Cardiac muscle cell (in vitro differentiated cells and primary cell): ENCODE measurements at regions not wholly inside any gene's neighbourhood (a gene's known extent, or its start where the extent isn't known, plus 50 kb on each side); places are given as distances from the start of the nearest gene placed in this dataset.

Experiments used
- DNase-seq, 2 donors: peaks; one replicate each; pipeline versions ENCODE4 v3.0.0 to v3.0.0-alpha.2; 2010 to 2017; ENCODE audit warnings: low read depth in 1 of 2, low spot score in 1 of 2
- H3K27ac ChIP-seq: fragments of 200-600 bp; sonication (generic); 2 replicates; pipeline ENCODE4 v1.5.1; 2016
- H3K27me3 ChIP-seq: fragments of 200-600 bp; sonication (generic); 2 replicates; pipeline ENCODE4 v1.6.0; 2016; ENCODE audit warnings: control low read depth
- H3K36me3 ChIP-seq: fragments of 200-600 bp; sonication (generic); 2 replicates; pipeline ENCODE4 v1.5.1; 2016; ENCODE audit warnings: control low read depth
- H3K4me1 ChIP-seq: fragments of 200-600 bp; sonication (generic); 2 replicates; pipeline ENCODE4 v1.8.1; 2017; ENCODE audit warnings: low read depth, mild to moderate bottlenecking, mixed run types
- H3K4me3 ChIP-seq: fragments of 200-600 bp; sonication (generic); 2 replicates; pipeline ENCODE4 v1.5.1; 2016; ENCODE audit warnings: mild to moderate bottlenecking
- H3K9me3 ChIP-seq: fragments of 200-600 bp; sonication (generic); 2 replicates; pipeline ENCODE4 v1.5.1; 2017; ENCODE audit warnings: low read depth, mild to moderate bottlenecking, control low read depth
- TF ChIP-seq, protein P1 (sequence below): IDR thresholded peaks from 2 replicates; pipeline ENCODE4 v1.5.1; 2012; ENCODE audit warnings: low read depth, mild to moderate bottlenecking, low read length

DNA sequence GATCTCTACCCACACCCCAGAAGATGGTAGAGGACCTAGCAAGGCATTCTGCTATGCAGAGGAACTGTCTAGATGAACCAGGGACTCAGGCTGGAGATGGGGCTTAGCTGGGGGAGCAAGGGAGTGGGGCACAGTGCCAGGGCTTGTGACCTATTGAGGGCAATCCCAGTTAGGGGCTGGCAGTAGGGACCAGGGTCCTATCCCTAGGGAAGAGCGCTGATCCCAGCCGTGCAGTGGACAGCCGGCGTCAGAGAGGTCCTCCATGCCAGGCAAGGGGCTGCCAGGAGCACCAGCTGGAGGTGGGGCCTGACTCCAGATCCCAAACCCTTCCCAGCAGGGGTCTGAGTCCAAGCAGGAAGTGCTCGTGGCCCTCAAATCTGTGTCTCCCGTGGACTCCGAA, 52.7 kb upstream of the NEURL1B start:
- no peaks in the 10 kb centered on the region for H3K27me3 ChIP-seq
- H3K27ac ChIP-seq, result no peak overlapping the region
- no peak for DNase-seq
- no peaks in the 10 kb centered on the region for H3K9me3 ChIP-seq
- H3K4me1 ChIP-seq, result peaks cover 7% of the 10 kb centered on the region
- no peaks in the 10 kb centered on the region for H3K36me3 ChIP-seq
- TF ChIP-seq, protein P1, sequence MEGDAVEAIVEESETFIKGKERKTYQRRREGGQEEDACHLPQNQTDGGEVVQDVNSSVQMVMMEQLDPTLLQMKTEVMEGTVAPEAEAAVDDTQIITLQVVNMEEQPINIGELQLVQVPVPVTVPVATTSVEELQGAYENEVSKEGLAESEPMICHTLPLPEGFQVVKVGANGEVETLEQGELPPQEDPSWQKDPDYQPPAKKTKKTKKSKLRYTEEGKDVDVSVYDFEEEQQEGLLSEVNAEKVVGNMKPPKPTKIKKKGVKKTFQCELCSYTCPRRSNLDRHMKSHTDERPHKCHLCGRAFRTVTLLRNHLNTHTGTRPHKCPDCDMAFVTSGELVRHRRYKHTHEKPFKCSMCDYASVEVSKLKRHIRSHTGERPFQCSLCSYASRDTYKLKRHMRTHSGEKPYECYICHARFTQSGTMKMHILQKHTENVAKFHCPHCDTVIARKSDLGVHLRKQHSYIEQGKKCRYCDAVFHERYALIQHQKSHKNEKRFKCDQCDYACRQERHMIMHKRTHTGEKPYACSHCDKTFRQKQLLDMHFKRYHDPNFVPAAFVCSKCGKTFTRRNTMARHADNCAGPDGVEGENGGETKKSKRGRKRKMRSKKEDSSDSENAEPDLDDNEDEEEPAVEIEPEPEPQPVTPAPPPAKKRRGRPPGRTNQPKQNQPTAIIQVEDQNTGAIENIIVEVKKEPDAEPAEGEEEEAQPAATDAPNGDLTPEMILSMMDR, result no peak
- no peak overlapping the region for H3K4me3 ChIP-seq

DNA sequence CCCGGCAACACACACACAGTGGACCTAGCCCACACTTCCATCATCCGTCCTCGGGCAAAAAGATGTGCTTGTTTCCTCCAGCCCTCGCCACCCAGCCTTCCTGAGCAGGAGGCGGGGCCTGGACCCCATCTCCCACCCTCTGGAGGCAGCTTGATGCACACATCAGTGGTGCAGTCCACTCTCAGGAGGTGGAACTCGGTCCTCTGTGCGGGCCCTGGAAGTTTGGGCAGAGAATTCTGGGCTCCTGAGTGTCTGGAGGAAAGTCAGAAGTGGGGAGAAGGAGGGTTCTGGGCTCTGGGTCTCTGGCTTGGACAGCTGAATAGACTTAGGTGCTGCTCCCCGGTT, 54.0 kb upstream of the NEURL1B start:
- Histone ChIP-seq H3K27me3 (no peaks in the 10 kb centered on the region), H3K4me1 (peaks cover 7% of the 10 kb centered on the region), H3K4me3 (no peak overlapping the region), H3K27ac (no peak overlapping the region), H3K9me3 (no peaks in the 10 kb centered on the region), H3K36me3 (no peaks in the 10 kb centered on the region)
- no peak for DNase-seq
- TF ChIP-seq, protein P1, result no peak

DNA sequence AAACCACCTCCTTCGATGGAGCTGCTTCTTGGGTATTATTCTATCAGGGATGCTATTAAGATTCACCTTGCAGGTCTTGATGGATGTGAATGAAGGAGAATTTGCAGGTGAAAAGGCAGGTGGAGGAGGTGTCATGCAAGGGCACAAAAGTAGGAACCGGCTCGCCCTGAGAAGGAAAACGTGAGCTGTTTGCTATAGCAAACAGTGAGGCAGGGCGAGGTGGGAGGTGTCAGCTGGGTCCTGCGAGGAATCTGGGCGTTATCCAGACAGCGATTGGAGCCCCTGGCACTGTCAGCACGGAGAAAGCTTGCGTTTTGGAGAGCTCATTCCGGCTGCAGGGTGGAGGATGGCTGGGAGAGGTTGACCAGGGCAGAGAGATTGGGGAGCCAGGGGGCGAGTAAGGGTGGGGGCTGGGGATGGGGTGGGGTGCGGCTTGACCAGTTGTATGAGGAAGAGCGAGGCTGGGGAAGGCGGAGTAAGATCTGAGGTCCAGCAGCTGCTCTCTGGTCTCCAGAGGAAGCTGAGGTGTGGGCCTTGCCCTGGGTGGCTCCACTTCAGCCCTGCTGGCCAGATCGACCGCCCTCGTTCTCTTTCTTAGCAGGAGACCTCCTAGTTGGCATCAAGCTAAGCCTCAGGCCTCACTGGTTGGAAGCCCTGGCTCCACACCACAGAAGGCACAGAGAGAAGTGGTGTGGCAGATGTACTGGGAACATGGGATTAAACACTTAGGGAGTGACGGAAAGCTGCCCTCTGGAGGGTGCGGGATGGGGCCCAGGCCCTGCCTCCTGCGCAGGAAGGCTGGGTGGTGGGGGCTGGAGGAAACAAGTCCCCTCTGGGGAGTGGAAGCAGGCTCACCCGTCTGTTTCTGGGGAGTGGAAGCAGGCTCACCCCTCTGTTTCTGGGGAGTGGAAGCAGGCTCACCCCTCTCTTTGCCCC, 54.7 kb upstream of the NEURL1B start:
- H3K27me3 ChIP-seq, result no peaks in the 10 kb centered on the region
- H3K4me3 ChIP-seq, result no peak overlapping the region
- no peaks in the 10 kb centered on the region for H3K36me3 ChIP-seq
- DNase-seq, result peak in 1 of 2 donors; percentile 40
- TF ChIP-seq, protein P1, result no peak
- H3K9me3 ChIP-seq, result no peaks in the 10 kb centered on the region
- H3K4me1 ChIP-seq, result peaks cover 7% of the 10 kb centered on the region
- H3K27ac ChIP-seq, result no peak overlapping the region

DNA sequence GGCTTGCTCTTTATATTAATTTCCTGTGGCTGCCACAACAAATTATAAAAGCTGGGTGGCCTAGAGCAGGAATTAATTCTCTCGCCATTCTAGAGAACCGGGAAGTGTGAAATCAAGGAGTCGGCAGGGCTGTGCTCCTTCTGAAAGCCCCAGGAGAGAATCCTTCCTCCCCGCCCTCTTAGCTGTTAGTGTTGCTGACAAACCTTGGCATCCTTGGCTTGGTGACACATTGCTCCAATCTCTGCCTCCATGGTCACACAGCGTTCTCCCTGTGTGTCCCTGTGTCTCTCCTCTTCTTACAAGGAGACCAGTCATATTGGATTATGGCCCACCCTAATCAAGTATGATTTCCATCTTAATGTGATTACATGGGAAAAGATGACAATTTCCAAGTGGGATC, 55.9 kb upstream of the NEURL1B start:
- H3K27ac ChIP-seq, result no peak overlapping the region
- no peak for DNase-seq

DNA sequence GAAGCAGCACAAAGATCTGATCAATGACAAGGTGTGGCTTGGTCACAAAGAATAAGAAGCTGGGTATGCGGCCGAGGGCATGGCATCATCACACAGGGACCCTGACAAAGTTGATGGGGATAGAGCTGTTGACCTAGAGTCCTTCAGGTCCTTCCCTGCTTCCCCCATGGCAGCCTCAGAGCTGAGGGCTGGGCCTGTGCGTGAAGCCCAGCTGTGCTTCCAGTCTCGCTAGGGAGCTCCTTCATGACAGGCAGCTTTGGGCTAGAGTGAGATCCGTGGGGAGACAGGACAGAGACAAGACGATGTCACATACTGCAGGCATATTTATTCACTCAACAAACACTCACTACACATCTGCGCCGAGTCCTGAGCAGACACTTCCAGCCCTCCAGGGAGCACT, 56.4 kb upstream of the NEURL1B start:
- no peak for DNase-seq
- TF ChIP-seq, protein P1, result no peak
- Histone ChIP-seq H3K27ac (no peak overlapping the region), H3K36me3 (no peaks in the 10 kb centered on the region), H3K4me1 (peaks cover 7% of the 10 kb centered on the region), H3K9me3 (no peaks in the 10 kb centered on the region), H3K27me3 (no peaks in the 10 kb centered on the region), H3K4me3 (no peak overlapping the region)

More for the DNA sequence above, 55.9 kb upstream of the NEURL1B start:
- Histone ChIP-seq H3K4me1 (peaks cover 7% of the 10 kb centered on the region), H3K9me3 (no peaks in the 10 kb centered on the region), H3K4me3 (no peak overlapping the region), H3K36me3 (no peaks in the 10 kb centered on the region), H3K27me3 (no peaks in the 10 kb centered on the region)
- TF ChIP-seq, protein P1, result no peak
